Stomach (tissue), 4 donors: ENCODE measurements at regions not wholly inside any gene's neighbourhood (a gene's known extent, or its start where the extent isn't known, plus 50 kb on each side); places are given as distances from the start of the nearest gene placed in this dataset.

Source experiments
- POLR2A ChIP-seq, 4 donors: fragments of 450-650 bp; IDR thresholded peaks; one replicate each; pipeline ENCODE4 v1.6.1; 2016; ENCODE audit warnings: antibody characterized with exemption in 4 of 4, control low read depth in 2 of 4, mild to moderate bottlenecking in 1 of 4, moderate library complexity in 1 of 4
- TF ChIP-seq, protein P1 (sequence below), 7 experiments: fragments of 450-650 bp in 4 of 7; fragments of 200-600 bp in 3 of 7; sonication (generic) in 3 of 7; IDR thresholded peaks; one replicate each; pipeline ENCODE4 v1.5.1; 2016 to 2019; ENCODE audit warnings: antibody characterized with exemption in 7 of 7, control low read depth in 2 of 7, mild to moderate bottlenecking in 1 of 7

DNA sequence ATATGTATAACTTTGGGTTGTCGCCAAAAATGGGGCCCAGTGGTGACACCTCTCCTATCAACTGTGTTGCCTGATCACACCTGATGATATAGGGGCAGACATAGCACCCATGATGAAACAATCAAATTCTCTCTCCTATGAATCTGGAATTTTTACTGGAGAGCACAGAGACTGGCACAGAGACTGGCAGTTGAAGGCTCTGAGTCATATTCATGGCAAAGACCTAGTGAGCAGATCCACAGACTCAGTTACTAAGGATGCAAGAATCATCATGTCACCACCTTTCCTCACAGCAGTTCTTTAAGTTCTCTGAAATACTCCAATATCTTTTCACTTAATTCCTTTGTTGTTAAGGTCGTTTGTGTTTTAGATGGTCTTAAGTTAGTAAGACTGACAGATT, 60.0 kb downstream of the APCS start:
- TF ChIP-seq, protein P1, sequence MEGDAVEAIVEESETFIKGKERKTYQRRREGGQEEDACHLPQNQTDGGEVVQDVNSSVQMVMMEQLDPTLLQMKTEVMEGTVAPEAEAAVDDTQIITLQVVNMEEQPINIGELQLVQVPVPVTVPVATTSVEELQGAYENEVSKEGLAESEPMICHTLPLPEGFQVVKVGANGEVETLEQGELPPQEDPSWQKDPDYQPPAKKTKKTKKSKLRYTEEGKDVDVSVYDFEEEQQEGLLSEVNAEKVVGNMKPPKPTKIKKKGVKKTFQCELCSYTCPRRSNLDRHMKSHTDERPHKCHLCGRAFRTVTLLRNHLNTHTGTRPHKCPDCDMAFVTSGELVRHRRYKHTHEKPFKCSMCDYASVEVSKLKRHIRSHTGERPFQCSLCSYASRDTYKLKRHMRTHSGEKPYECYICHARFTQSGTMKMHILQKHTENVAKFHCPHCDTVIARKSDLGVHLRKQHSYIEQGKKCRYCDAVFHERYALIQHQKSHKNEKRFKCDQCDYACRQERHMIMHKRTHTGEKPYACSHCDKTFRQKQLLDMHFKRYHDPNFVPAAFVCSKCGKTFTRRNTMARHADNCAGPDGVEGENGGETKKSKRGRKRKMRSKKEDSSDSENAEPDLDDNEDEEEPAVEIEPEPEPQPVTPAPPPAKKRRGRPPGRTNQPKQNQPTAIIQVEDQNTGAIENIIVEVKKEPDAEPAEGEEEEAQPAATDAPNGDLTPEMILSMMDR (IDR thresholded peaks at IDR 0.05), result no peak
- no peak for TF ChIP-seq POLR2A (IDR thresholded peaks at IDR 0.05)
